RKO (cell line): ENCODE measurements at regions not wholly inside any gene's neighbourhood (a gene's known extent, or its start where the extent isn't known, plus 50 kb on each side); places are given as distances from the start of the nearest gene placed in this dataset.

Source experiments
- DNase-seq: peaks from one replicate; pipeline ENCODE4 v3.0.0-alpha.2; 2016; ENCODE audit warnings: low spot score

DNA sequence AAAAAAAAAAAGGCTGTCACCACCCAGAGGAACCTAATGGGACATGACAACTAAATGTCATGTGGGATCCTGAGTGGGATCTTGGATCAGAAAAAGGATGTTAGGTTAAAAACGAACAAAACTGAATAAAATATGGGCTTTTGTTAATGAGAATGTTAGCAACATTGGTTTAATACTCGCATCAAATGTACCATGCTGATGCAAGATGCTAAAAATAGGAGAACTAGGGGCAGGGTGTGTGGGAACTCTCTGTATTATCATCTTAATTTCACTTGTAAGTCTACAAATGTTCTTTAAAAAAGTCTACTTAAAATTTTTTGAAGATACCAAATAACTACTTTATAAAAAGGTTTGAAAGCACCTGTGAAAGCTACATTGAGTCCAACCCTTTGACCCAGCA is 88.8 kb upstream of the PRR5 start:
- no peak for DNase-seq

GRCh38 chr22:44611880-44612496 is 90.0 kb upstream of the PRR5 start:
- no peak for DNase-seq

DNA sequence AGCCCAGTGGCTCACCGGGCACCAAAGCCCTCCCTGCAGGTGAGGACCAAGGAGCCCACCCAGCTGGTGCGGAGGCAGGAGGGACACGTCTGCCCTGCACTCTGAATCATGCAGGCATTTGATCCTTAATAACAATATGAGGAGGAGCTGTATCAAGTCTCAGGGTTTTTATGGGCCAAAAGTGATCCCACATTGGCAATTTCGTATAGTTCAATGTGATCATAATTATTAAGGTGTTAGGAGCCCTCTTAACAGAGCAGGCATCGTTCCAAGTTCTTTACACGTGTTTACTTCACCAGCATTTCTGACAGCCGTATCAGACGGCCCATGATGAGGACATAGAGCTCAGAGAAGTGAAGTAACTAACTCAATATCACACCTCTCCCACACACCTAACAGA is 91.9 kb upstream of the PRR5 start:
- no peak for DNase-seq

DNA sequence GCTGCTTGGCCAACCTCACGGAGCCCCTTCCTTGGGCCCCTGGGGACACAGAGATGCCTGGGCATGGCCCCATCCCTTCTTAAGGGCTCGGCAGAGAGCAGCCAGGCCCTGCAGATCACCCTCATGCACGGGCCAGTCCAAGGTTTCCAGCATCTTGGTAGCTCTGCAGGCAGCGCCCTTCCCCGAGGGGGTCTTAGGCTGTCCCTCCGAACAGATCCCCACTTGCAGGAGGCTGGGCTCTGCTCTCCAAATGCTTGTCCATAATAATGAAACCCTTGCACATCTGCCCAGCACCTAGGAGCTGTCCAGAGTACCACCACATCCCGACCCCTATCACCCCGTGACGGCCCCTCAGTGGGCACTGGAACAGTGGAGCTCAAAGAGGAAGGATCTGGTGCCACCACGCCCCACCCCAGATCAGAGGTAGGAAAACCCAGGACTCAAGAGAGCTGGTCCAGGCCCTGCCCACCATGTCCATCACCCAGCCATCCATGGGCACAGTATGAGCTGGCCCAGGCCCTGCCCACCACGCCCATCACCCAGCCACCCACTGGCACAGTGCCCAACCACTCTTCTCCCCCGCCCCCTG is 92.5 kb upstream of the PRR5 start:
- DNase-seq = no peak

GRCh38 chr22:44608597-44609399 is 93.2 kb upstream of the PRR5 start:
- no peak for DNase-seq

DNA sequence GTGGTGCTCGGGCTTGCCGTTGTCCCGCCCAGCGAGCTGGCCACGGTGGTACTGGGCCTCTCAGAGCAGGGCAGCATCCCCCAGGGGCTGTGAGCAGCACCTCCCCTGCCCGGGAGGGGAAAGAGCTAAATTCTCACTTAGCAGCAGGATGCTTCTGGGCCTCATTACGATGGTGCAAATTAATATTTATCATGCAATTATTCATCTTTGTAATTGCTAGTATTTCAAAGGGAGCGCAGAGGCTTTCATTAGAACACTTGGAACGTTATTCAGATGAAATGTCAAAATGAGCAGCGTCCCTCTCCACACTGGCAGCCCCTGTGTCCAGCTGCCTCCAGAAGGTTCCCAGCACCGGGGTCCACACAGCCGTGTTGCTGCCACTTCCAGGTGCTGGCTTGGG is 95.9 kb upstream of the PRR5 start:
- no peak for DNase-seq

DNA sequence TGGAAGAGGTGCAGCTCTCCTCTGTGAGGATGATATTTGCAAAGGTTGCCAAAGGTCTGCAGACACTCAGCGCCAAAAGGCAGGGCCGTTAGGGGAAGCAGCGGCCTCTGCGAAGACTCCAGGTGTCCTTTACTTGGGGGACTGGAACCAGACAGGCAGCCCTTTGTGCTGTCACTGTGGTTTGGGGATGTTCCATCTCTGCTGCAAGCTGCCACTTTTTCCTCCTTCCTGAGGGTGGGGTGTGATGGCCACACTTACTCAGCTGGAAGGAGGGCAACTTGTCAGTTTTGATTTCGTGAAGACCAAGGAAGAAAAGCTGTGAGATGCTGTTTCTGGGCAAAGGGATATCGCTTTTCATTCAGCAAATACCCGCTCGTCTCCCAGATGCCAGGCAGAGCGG is 96.5 kb upstream of the PRR5 start:
- no peak for DNase-seq

GRCh38 chr22:44604991-44605390 is 97.0 kb upstream of the PRR5 start:
- no peak for DNase-seq

GRCh38 chr22:44604455-44604854 is 97.5 kb upstream of the PRR5 start:
- DNase-seq = no peak

- DNase-seq = no peak
Observed at GRCh38 chr22:44603767-44604166, 98.2 kb upstream of the PRR5 start.

DNA sequence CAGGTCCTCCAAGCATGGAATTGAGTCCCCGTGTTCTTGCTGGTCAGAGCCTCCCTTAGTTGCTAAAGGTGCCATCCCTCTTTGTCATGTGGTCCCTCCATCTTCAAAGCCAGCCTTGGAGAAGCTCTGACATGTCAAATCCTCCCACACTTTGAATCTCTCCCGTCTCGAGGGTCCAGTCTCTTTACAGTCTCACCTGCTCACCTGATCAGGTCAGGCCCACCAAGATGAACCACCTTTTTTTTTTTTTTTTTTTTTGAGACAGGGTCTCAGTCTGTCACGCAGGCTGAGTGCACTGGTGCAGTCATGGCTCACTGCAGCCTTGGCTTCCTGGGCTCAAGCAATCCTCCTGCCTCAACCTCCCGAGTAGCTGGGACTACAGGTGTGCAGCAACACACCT is 100.3 kb upstream of the PRR5 start:
- no peak for DNase-seq

GRCh38 chr22:44601189-44601588 is 100.8 kb upstream of the PRR5 start:
- no peak for DNase-seq

DNA sequence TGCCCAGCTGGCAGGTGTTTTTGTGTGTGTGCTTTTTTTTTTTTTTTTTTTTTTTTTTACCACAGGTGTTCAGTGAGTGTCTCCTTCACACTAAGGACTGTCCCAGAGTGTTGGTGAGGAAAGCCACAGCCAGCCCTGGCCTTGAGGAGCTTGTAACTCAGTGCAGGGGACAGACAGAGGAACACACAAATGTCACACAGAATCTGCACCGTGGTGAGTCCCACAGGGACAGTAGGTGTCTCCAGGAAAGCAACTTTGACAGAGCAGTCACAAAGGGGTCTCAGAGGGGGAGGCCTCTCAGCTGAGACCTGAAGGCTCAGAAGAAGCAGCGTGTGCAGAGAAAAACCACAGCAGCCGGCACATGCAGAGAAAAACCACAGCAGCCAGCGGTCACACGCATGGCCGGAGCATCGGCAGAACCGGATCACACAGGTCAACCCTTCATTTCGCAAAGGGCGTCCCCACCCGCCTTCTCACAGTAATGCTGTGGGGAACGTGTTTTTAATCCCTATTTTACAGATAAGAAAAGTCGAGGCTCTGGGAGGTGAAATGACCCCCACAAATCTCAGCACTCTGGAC is 101.7 kb upstream of the PRR5 start:
- no peak for DNase-seq

- no peak for DNase-seq
Observed at GRCh38 chr22:44599500-44600140, 101.6 kb upstream of the RTL6 start.

DNA sequence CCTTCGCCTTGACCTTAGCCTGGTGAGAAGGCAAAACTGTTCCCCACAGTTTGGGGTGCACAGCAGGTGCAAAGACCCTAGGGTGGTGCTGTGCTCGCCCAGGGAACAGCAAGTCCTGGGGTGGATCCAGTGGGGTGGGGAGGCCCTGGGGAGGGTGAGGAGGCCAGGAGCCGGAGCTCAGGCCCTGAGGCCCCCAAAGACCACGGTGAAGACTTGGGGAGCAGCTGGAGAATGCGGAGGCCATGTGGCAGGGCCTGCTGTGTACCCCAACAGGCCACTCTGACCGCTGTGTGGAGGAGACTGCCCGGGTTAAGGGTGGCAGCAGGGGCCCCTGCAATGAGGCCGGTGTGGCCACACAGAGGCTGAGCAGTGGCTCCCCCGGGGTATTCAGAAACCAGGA is 101.1 kb upstream of the RTL6 start:
- DNase-seq = no peak

GRCh38 chr22:44597616-44598015 is 99.6 kb upstream of the RTL6 start:
- no peak for DNase-seq

- no peak for DNase-seq
Observed at GRCh38 chr22:44596396-44597125, 98.5 kb upstream of the RTL6 start.

DNA sequence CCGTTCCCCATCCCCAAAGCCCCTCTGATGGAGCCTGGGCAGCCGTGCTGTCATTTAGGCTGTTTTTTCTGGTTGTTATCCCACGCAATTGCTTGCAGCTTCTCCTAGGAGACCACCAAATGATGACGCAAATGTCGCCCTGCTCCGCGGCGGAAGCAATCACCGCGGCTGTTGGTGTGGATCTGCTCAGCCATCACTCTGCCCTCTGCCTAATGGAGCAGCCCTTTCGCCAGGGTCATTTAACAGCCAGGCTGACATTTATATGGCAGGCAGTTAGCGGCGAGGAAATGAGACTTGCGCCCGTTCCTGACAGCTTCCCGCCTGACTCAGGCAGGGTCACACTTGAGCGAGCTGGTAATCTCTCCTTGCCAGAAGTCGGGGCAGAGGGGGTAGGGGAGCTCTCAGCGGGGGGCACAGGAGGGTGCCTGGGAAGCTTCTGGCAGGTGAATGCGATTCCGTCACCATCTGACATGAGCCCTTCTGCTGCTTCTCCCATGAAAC is 97.9 kb upstream of the RTL6 start:
- no peak for DNase-seq

- DNase-seq = no peak
Observed at GRCh38 chr22:44594951-44595350, 96.9 kb upstream of the RTL6 start.

GRCh38 chr22:44592824-44593148 is 94.8 kb upstream of the RTL6 start:
- DNase-seq = no peak

DNA sequence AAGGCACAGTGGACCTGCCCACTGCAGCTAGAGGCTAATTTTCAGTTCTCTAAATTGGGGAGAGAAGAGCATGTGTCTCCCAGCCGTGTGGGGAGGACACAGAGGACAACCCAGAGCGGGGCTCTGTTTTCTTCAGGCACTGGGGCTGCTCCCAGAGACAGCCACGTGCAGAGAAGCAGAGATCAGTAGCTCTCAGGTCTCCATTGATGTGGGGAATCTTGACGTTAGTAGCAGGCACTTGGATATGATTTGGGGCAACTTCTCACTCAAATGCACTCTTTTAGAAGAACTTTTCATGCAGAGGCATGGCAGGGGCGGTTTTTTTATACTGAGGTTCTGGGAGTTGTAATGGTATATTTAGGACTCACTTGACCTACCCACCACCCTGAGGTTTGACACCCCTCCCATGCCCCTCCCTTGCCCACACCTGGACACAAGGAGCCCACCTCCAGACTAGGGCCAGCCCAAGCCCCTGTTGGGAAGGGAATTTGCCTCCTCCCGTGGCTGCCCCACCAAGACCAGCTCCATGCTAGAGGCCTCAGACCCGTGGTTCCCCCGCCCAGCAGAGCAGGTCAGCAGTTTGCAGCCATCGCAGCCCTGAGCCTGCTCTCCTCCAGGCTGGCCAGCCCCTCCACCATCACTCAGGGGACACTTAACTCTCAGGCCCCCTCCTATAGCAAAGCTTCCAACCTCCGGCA is 94.2 kb upstream of the RTL6 start:
- DNase-seq = no peak
